Activated CD4-positive, alpha-beta T cell treated with anti-CD3 and anti-CD28 coated beads for 36 hours (primary cell): ENCODE measurements at regions not wholly inside any gene's neighbourhood (a gene's known extent, or its start where the extent isn't known, plus 50 kb on each side); places are given as distances from the start of the nearest gene placed in this dataset.
"Not testable (repeated sequence)": the region's sequence is repeated elsewhere in the genome, so short reads cannot be mapped to it uniquely, and the experiment has no call there.

Experiments
- ATAC-seq: fragments of 200-7000 bp; cut with Tn5 transposase; one replicate; pipeline ENCODE4 v1.10.0; 2021; ENCODE audit warnings: mild to moderate bottlenecking, moderate library complexity
- CTCF ChIA-PET: fragments of 350-600 bp; sonication (Branson Sonifier 250); formaldehyde crosslinking; loops from one replicate; lab custom pipeline; 2021; ENCODE audit warnings: antibody characterized with exemption; lab: Charles Lee
- POLR2A ChIA-PET: fragments of 350-600 bp; sonication (Branson Sonifier 250); formaldehyde crosslinking; loops from one replicate; lab custom pipeline; 2021; ENCODE audit warnings: antibody characterized with exemption, inconsistent platforms; lab: Charles Lee
- DNase-seq: peaks from one replicate; pipeline ENCODE4 v3.0.0-alpha.2; 2020
- H3K27ac Mint-ChIP-seq: one replicate; pipeline ENCODE4 v1.8.0; 2021; ENCODE audit warnings: mixed read lengths
- H3K27me3 Mint-ChIP-seq: one replicate; pipeline ENCODE4 v1.8.0; 2021; ENCODE audit warnings: mixed read lengths
- H3K36me3 Mint-ChIP-seq: one replicate; pipeline ENCODE4 v1.8.0; 2021; ENCODE audit warnings: low read depth, mixed read lengths
- H3K4me1 Mint-ChIP-seq: one replicate; pipeline ENCODE4 v1.8.0; 2021; ENCODE audit warnings: mixed read lengths
- H3K4me3 Mint-ChIP-seq: one replicate; pipeline ENCODE4 v1.8.0; 2021; ENCODE audit warnings: mild to moderate bottlenecking, moderate library complexity, mixed read lengths
- H3K9me3 Mint-ChIP-seq: one replicate; pipeline ENCODE4 v1.8.0; 2021; ENCODE audit warnings: low read depth, mixed read lengths
- intact Hi-C, 2 experiments: fragments of 100-400 bp; cut with DNase I in 1 of 2; cut with micrococcal nuclease in 1 of 2; formaldehyde crosslinking; loops; one replicate each; pipeline versions ENCODE4 v1.14.2 to v1.15.1; 2022 to 2024; cut with DNase I, micrococcal nuclease

- Mint-ChIP-seq H3K4me3 (no peak overlapping the region), H3K9me3 (peaks cover 2% of the 10 kb centered on the region), H3K27me3 (no peaks in the 10 kb centered on the region), H3K36me3 (no peaks in the 10 kb centered on the region), H3K27ac (no peak overlapping the region), H3K4me1 (no peaks in the 10 kb centered on the region)
- no peak for ATAC-seq
- ChIA-PET POLR2A (no interaction called here), CTCF (no interaction called here)
- no peak for DNase-seq
- intact Hi-C loops = no loop called here
Observed at GRCh38 chr21:28181730-28182129, 810.9 kb downstream of the LTN1 start.

GRCh38 chr21:28179136-28179535 lies 813.5 kb downstream of the LTN1 start:
- Mint-ChIP-seq H3K27me3 (no peaks in the 10 kb centered on the region), H3K4me3 (no peak overlapping the region), H3K9me3 (peaks cover 2% of the 10 kb centered on the region), H3K27ac (no peak overlapping the region), H3K36me3 (no peaks in the 10 kb centered on the region), H3K4me1 (no peaks in the 10 kb centered on the region)
- CTCF ChIA-PET = no interaction called here
- DNase-seq (no peak), ATAC-seq (no peak)
- intact Hi-C loops = no loop called here
- POLR2A ChIA-PET = no interaction called here

GRCh38 chr21:28177124-28177523 lies 815.6 kb downstream of the LTN1 start:
- Mint-ChIP-seq H3K27ac (no peak overlapping the region), H3K36me3 (no peaks in the 10 kb centered on the region), H3K9me3 (no peaks in the 10 kb centered on the region), H3K27me3 (no peaks in the 10 kb centered on the region), H3K4me1 (no peaks in the 10 kb centered on the region), H3K4me3 (no peak overlapping the region)
- ATAC-seq (no peak), DNase-seq (no peak)
- ChIA-PET CTCF (no interaction called here), POLR2A (no interaction called here)
- intact Hi-C loops = no loop called here

- Mint-ChIP-seq H3K27me3 (no peaks in the 10 kb centered on the region), H3K4me1 (no peaks in the 10 kb centered on the region), H3K4me3 (no peak overlapping the region), H3K36me3 (no peaks in the 10 kb centered on the region), H3K27ac (no peak overlapping the region), H3K9me3 (no peaks in the 10 kb centered on the region)
- ChIA-PET CTCF (no interaction called here), POLR2A (no interaction called here)
- ATAC-seq = no peak
- DNase-seq = no peak
- intact Hi-C loops = no loop called here
Observed at GRCh38 chr21:28174701-28175100, 818.0 kb downstream of the LTN1 start.

GRCh38 chr21:28174006-28174405 lies 818.7 kb downstream of the LTN1 start:
- Mint-ChIP-seq H3K4me3 (no peak overlapping the region), H3K27ac (no peak overlapping the region), H3K27me3 (no peaks in the 10 kb centered on the region), H3K36me3 (no peaks in the 10 kb centered on the region), H3K9me3 (no peaks in the 10 kb centered on the region), H3K4me1 (no peaks in the 10 kb centered on the region)
- ATAC-seq (no peak), DNase-seq (no peak)
- POLR2A ChIA-PET = no interaction called here
- intact Hi-C loops = no loop called here
- CTCF ChIA-PET = no interaction called here

GRCh38 chr21:28172376-28172775 lies 820.3 kb downstream of the LTN1 start:
- Mint-ChIP-seq H3K27ac (no peak overlapping the region), H3K27me3 (peaks cover 2% of the 10 kb centered on the region), H3K9me3 (no peaks in the 10 kb centered on the region), H3K4me1 (no peaks in the 10 kb centered on the region), H3K36me3 (no peaks in the 10 kb centered on the region), H3K4me3 (no peak overlapping the region)
- ChIA-PET CTCF (no interaction called here), POLR2A (no interaction called here)
- DNase-seq = no peak
- intact Hi-C loops = no loop called here
- ATAC-seq = no peak

- H3K4me3 Mint-ChIP-seq = no peak overlapping the region
- ATAC-seq (no peak), DNase-seq (no peak)
- ChIA-PET CTCF (no interaction called here), POLR2A (no interaction called here)
- no peaks in the 10 kb centered on the region for H3K9me3 Mint-ChIP-seq
- H3K36me3 Mint-ChIP-seq = no peaks in the 10 kb centered on the region
- H3K27ac Mint-ChIP-seq = no peak overlapping the region
- intact Hi-C loops = no loop called here
- peaks cover 2% of the 10 kb centered on the region for H3K27me3 Mint-ChIP-seq
- no peaks in the 10 kb centered on the region for H3K4me1 Mint-ChIP-seq
Observed at GRCh38 chr21:28167366-28167765, 825.3 kb downstream of the LTN1 start.

- H3K4me1 Mint-ChIP-seq, DNase-seq, ATAC-seq, POLR2A ChIA-PET, H3K4me3 Mint-ChIP-seq, intact Hi-C loops, H3K9me3 Mint-ChIP-seq, H3K27me3 Mint-ChIP-seq, H3K27ac Mint-ChIP-seq, CTCF ChIA-PET, H3K36me3 Mint-ChIP-seq: not testable (repeated sequence)
Observed at GRCh38 chr21:28164519-28164918, 828.2 kb downstream of the LTN1 start.

- ATAC-seq, DNase-seq, H3K9me3 Mint-ChIP-seq, POLR2A ChIA-PET, H3K27ac Mint-ChIP-seq, H3K36me3 Mint-ChIP-seq, intact Hi-C loops, H3K4me3 Mint-ChIP-seq, H3K4me1 Mint-ChIP-seq, CTCF ChIA-PET, H3K27me3 Mint-ChIP-seq: not testable (repeated sequence)
Observed at GRCh38 chr21:28162052-28162451, 830.6 kb downstream of the LTN1 start.

GRCh38 chr21:28160378-28160777 lies 832.3 kb downstream of the LTN1 start:
- no peaks in the 10 kb centered on the region for H3K36me3 Mint-ChIP-seq
- intact Hi-C loops = no loop called here
- no peak overlapping the region for H3K4me3 Mint-ChIP-seq
- no peak overlapping the region for H3K27ac Mint-ChIP-seq
- DNase-seq (no peak), ATAC-seq (no peak)
- H3K9me3 Mint-ChIP-seq = no peaks in the 10 kb centered on the region
- CTCF ChIA-PET = no interaction called here
- H3K27me3 Mint-ChIP-seq = no peaks in the 10 kb centered on the region
- POLR2A ChIA-PET = no interaction called here
- no peaks in the 10 kb centered on the region for H3K4me1 Mint-ChIP-seq

- Mint-ChIP-seq H3K4me3 (no peak overlapping the region), H3K4me1 (no peaks in the 10 kb centered on the region), H3K27me3 (no peaks in the 10 kb centered on the region), H3K9me3 (no peaks in the 10 kb centered on the region), H3K27ac (no peak overlapping the region), H3K36me3 (no peaks in the 10 kb centered on the region)
- CTCF ChIA-PET = no interaction called here
- no peak for DNase-seq
- no peak for ATAC-seq
- intact Hi-C loops = no loop called here
- POLR2A ChIA-PET = no interaction called here
Observed at GRCh38 chr21:28159396-28159795, 833.3 kb downstream of the LTN1 start.

GRCh38 chr21:28156590-28156989 lies 836.1 kb downstream of the LTN1 start:
- intact Hi-C loops = no loop called here
- H3K36me3 Mint-ChIP-seq = no peaks in the 10 kb centered on the region

GRCh38 chr21:28154121-28154520 lies 838.6 kb downstream of the LTN1 start:
- POLR2A ChIA-PET = no interaction called here
- peaks cover 2% of the 10 kb centered on the region for H3K9me3 Mint-ChIP-seq
- H3K36me3 Mint-ChIP-seq = no peaks in the 10 kb centered on the region
- DNase-seq (no peak), ATAC-seq (no peak)
- no peak overlapping the region for H3K4me3 Mint-ChIP-seq
- H3K27ac Mint-ChIP-seq = no peak overlapping the region
- CTCF ChIA-PET = no interaction called here
- no peaks in the 10 kb centered on the region for H3K27me3 Mint-ChIP-seq
- no peaks in the 10 kb centered on the region for H3K4me1 Mint-ChIP-seq
- intact Hi-C loops = no loop called here

More at GRCh38 chr21:28156590-28156989, 836.1 kb downstream of the LTN1 start:
- Mint-ChIP-seq H3K4me3 (no peak overlapping the region), H3K4me1 (no peaks in the 10 kb centered on the region), H3K9me3 (no peaks in the 10 kb centered on the region), H3K27ac (no peak overlapping the region), H3K27me3 (no peaks in the 10 kb centered on the region)
- no peak for DNase-seq
- POLR2A ChIA-PET = no interaction called here
- CTCF ChIA-PET = no interaction called here
- no peak for ATAC-seq
